Embryonic facial prominence (tissue), 1 donor: ENCODE measurements at regions not wholly inside any gene's neighbourhood (a gene's known extent, or its start where the extent isn't known, plus 50 kb on each side); places are given as distances from the start of the nearest gene placed in this dataset.
"Not testable (repeated sequence)": the region's sequence is repeated elsewhere in the genome, so short reads cannot be mapped to it uniquely, and the experiment has no call there.

Source experiments
- DNase-seq: peaks from one replicate; pipeline ENCODE4 v3.0.0-alpha.2; 2016; ENCODE audit errors: extremely low spot score

GRCh38 chr4:10278071-10278470, 161.5 kb upstream of the WDR1 start:
- no peak for DNase-seq

GRCh38 chr4:10276152-10276551, 159.6 kb upstream of the WDR1 start:
- DNase-seq = no peak

- no peak for DNase-seq
Observed at GRCh38 chr4:10275696-10276095, 159.1 kb upstream of the WDR1 start.

- DNase-seq = no peak
Observed at GRCh38 chr4:10273030-10273429, 156.4 kb upstream of the WDR1 start.

GRCh38 chr4:10272511-10272910, 155.9 kb upstream of the WDR1 start:
- DNase-seq = no peak

- no peak for DNase-seq
Observed at GRCh38 chr4:10267066-10267465, 150.5 kb upstream of the WDR1 start.

- DNase-seq = no peak
Observed at GRCh38 chr4:10260777-10261176, 144.2 kb upstream of the WDR1 start.

- no peak for DNase-seq
Observed at GRCh38 chr4:10259976-10260375, 143.4 kb upstream of the WDR1 start.

GRCh38 chr4:10256203-10256602, 139.6 kb upstream of the WDR1 start:
- DNase-seq = no peak

- no peak for DNase-seq
Observed at GRCh38 chr4:10253765-10254164, 137.2 kb upstream of the WDR1 start.

- no peak for DNase-seq
Observed at GRCh38 chr4:10245751-10246150, 129.2 kb upstream of the WDR1 start.

- no peak for DNase-seq
Observed at GRCh38 chr4:10243856-10244255, 127.3 kb upstream of the WDR1 start.

GRCh38 chr4:10240691-10241090, 124.1 kb upstream of the WDR1 start:
- DNase-seq = no peak

GRCh38 chr4:10239982-10240654, 123.5 kb upstream of the WDR1 start:
- DNase-seq = no peak

- DNase-seq = no peak
Observed at GRCh38 chr4:10237131-10237530, 120.5 kb upstream of the WDR1 start.

- DNase-seq = no peak
Observed at GRCh38 chr4:10232114-10232513, 115.5 kb upstream of the WDR1 start.

- DNase-seq = no peak
Observed at GRCh38 chr4:10226756-10227155, 110.2 kb upstream of the WDR1 start.

- DNase-seq = no peak
Observed at GRCh38 chr4:10225096-10225495, 108.5 kb upstream of the WDR1 start.

- DNase-seq = no peak
Observed at GRCh38 chr4:10223782-10224181, 107.2 kb upstream of the WDR1 start.

GRCh38 chr4:10213481-10213880, 96.9 kb upstream of the WDR1 start:
- not testable (repeated sequence) for DNase-seq

GRCh38 chr4:10212901-10213300, 96.3 kb upstream of the WDR1 start:
- DNase-seq = no peak

GRCh38 chr4:10212400-10212799, 95.8 kb upstream of the WDR1 start:
- DNase-seq = no peak

GRCh38 chr4:10207116-10207515, 90.5 kb upstream of the WDR1 start:
- DNase-seq = no peak

GRCh38 chr4:10205223-10205622, 88.6 kb upstream of the WDR1 start:
- DNase-seq = no peak
